ENCODE measurements at regions not wholly inside any gene's neighbourhood (a gene's known extent, or its start where the extent isn't known, plus 50 kb on each side); places are given as distances from the start of the nearest gene placed in this dataset.

DNA sequence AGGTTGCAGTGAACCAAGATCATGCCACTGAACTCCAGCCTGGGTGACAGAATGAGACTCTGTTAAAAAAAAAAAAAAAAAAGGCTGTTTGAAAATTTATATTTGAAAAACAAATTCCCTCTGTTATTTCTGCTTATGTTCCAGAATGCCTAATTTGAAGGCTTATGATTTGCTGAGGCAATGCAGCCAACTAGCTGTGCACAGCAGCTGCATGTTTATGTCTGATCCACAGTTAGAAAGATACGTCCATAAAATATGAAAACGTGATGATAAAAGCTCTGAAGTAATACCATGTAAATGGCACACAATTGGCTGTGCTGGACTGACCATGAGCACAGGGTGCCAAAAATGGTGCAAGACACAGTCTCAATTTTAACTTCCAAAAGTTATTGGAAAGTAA is 453.2 kb downstream of the TUSC1 start:
- Histone ChIP-seq H3K27me3 (no peaks in the 10 kb centered on the region), H3K36me3 (no peaks in the 10 kb centered on the region), H3K27ac (no peak overlapping the region), H3K4me1 (no peaks in the 10 kb centered on the region), H3K9me3 (no peaks in the 10 kb centered on the region), H3K4me3 (no peak overlapping the region)
- ATAC-seq (no peak), DNase-seq (no peak)
- in situ Hi-C loops (cut with MboI; ENCODE audit: low sequenced_read_pairs in 4 of 4), result no loop called here
- intact Hi-C loops (cut with DNase I; ENCODE audit: low total_unique reads), result no loop called here
- no peak for TF ChIP-seq POLR2A (IDR thresholded peaks at IDR 0.05)
- TF ChIP-seq, protein P1, sequence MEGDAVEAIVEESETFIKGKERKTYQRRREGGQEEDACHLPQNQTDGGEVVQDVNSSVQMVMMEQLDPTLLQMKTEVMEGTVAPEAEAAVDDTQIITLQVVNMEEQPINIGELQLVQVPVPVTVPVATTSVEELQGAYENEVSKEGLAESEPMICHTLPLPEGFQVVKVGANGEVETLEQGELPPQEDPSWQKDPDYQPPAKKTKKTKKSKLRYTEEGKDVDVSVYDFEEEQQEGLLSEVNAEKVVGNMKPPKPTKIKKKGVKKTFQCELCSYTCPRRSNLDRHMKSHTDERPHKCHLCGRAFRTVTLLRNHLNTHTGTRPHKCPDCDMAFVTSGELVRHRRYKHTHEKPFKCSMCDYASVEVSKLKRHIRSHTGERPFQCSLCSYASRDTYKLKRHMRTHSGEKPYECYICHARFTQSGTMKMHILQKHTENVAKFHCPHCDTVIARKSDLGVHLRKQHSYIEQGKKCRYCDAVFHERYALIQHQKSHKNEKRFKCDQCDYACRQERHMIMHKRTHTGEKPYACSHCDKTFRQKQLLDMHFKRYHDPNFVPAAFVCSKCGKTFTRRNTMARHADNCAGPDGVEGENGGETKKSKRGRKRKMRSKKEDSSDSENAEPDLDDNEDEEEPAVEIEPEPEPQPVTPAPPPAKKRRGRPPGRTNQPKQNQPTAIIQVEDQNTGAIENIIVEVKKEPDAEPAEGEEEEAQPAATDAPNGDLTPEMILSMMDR (IDR thresholded peaks at IDR 0.05 in 4 of 5, conservative IDR thresholded peaks at IDR 0.05 in 1 of 5), result no peak

GRCh38 chr9:25224309-25224708 is 453.9 kb downstream of the TUSC1 start:
- intact Hi-C loops (cut with DNase I; ENCODE audit: low total_unique reads), result no loop called here
- in situ Hi-C loops (cut with MboI; ENCODE audit: low sequenced_read_pairs in 4 of 4), result no loop called here
- no peak for DNase-seq

DNA sequence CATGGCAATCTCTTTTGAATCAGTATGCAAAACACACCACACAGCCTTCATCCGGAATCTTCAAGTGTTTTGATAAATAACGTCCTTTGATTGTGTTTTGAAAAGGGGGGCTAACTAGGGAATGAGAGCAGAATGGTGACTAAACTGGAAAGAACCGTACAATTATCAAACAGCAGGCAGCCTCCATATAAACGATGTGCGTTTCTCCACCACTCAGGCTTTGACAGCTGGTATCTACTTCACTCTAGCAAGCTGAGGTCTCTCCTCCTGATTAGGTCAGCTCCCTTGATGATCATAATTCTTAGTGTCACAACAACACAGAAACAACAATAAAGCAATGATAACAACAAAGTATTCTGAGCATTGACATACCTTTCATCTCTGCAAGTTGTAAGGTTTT is 465.9 kb downstream of the TUSC1 start:
- Histone ChIP-seq H3K27me3 (no peaks in the 10 kb centered on the region), H3K36me3 (no peaks in the 10 kb centered on the region), H3K9me3 (no peaks in the 10 kb centered on the region), H3K27ac (no peak overlapping the region), H3K4me1 (no peaks in the 10 kb centered on the region), H3K4me3 (no peak overlapping the region)
- DNase-seq (no peak), ATAC-seq (no peak)
- TF ChIP-seq POLR2A (IDR thresholded peaks at IDR 0.05), result no peak
- TF ChIP-seq, protein P1 (IDR thresholded peaks at IDR 0.05 in 4 of 5, conservative IDR thresholded peaks at IDR 0.05 in 1 of 5), result no peak
- in situ Hi-C loops (cut with MboI; ENCODE audit: low sequenced_read_pairs in 4 of 4) (no loop called here), intact Hi-C loops (cut with DNase I; ENCODE audit: low total_unique reads) (no loop called here)

More at GRCh38 chr9:25224309-25224708, 453.9 kb downstream of the TUSC1 start:
- Histone ChIP-seq H3K9me3 (no peaks in the 10 kb centered on the region), H3K36me3 (no peaks in the 10 kb centered on the region), H3K4me3 (no peak overlapping the region), H3K27ac (no peak overlapping the region), H3K27me3 (no peaks in the 10 kb centered on the region), H3K4me1 (no peaks in the 10 kb centered on the region)
- TF ChIP-seq, protein P1 (IDR thresholded peaks at IDR 0.05 in 4 of 5, conservative IDR thresholded peaks at IDR 0.05 in 1 of 5), result no peak
- no peak for ATAC-seq

DNA sequence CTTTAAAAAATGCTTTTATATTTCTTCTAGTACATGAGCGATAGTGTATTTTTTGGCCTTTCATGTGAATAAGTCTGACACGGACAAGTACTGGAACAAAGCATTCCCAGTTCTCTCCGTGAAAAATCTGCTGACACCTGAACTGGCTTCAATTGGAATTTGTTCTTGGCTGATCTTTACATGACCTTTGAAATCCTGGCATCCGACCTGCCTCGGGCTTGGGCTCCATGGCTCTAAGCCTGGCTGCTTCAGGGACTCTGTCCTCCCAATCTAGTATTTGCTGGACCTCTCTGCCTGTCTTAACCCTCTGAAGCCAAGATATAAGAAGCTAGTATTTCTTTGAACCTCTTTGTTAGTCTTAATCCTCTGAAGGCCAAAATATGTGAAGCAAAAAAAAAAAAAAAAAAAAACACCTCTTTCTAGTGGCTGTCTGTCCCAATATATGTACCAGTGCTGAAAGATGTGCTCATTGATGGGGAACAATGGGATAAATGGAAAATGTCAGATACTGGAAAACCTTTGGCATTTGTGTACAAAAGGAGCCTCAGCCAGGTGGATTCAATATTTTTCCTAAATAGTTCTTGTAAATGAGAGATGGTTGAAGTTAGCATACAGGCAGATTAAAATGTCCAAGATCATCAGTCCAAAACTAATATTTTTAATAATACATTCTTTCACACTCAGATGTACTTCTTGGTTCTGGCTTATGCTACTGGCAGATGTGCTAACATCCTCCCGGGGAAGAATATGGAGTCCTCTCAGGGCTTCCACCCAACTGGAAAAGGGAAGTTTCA is 470.6 kb downstream of the TUSC1 start:
- TF ChIP-seq POLR2A (IDR thresholded peaks at IDR 0.05), result no peak
- TF ChIP-seq, protein P1 (IDR thresholded peaks at IDR 0.05 in 4 of 5, conservative IDR thresholded peaks at IDR 0.05 in 1 of 5), result no peak
- Histone ChIP-seq H3K4me1 (no peaks in the 10 kb centered on the region), H3K27ac (no peak overlapping the region), H3K36me3 (no peaks in the 10 kb centered on the region), H3K27me3 (no peaks in the 10 kb centered on the region), H3K9me3 (no peaks in the 10 kb centered on the region), H3K4me3 (no peak overlapping the region)
- in situ Hi-C loops (cut with MboI; ENCODE audit: low sequenced_read_pairs in 4 of 4) (no loop called here), intact Hi-C loops (cut with DNase I; ENCODE audit: low total_unique reads) (no loop called here)
- no peak for ATAC-seq
- DNase-seq, result no peak

DNA sequence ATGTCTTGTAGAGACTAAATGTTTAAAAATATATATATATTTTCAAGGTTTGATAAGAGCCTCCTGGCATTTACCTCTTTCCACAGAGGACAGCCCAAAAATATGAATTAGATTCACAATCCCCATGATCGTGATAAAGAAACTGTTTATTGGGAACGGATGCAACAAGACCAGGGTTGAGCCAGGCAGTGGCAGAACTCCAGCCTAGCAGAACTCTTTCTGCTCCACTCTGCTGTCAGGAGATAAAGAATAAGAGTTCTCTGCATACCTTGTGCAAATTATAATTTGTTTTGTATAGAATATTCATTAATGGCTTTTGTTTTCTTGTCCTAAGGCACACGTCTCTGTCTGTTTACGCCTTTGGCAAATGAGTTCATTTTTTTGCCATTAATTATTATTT is 472.2 kb downstream of the TUSC1 start:
- H3K9me3 ChIP-seq, result no peaks in the 10 kb centered on the region
- no peaks in the 10 kb centered on the region for H3K36me3 ChIP-seq
- H3K27ac ChIP-seq, result no peak overlapping the region
- intact Hi-C loops (cut with DNase I; ENCODE audit: low total_unique reads), result no loop called here
- no peaks in the 10 kb centered on the region for H3K4me1 ChIP-seq
- no peak overlapping the region for H3K4me3 ChIP-seq
- no peaks in the 10 kb centered on the region for H3K27me3 ChIP-seq
- DNase-seq, result no peak
- TF ChIP-seq POLR2A (IDR thresholded peaks at IDR 0.05), result no peak
- TF ChIP-seq, protein P1 (IDR thresholded peaks at IDR 0.05 in 4 of 5, conservative IDR thresholded peaks at IDR 0.05 in 1 of 5), result no peak
- in situ Hi-C loops (cut with MboI; ENCODE audit: low sequenced_read_pairs in 4 of 4), result no loop called here
- ATAC-seq, result no peak

All from gastrocnemius medialis (tissue), 4 donors.